Tibial nerve (tissue), 4 donors: ENCODE measurements at regions not wholly inside any gene's neighbourhood (a gene's known extent, or its start where the extent isn't known, plus 50 kb on each side); places are given as distances from the start of the nearest gene placed in this dataset.

ENCODE experiments used
- DNase-seq, 2 donors: peaks; one replicate each; pipeline ENCODE4 v3.0.0-alpha.2; 2019; ENCODE audit warnings: low spot score in 2 of 2
- H3K27ac ChIP-seq, 4 donors: fragments of 200-600 bp; sonication (generic) in 3 of 4; one replicate each; pipeline ENCODE4 v1.5.1; 2017 to 2019; ENCODE audit warnings: mild to moderate bottlenecking in 1 of 4
- H3K27me3 ChIP-seq, 2 donors: fragments of 200-600 bp; sonication (generic) in 1 of 2; one replicate each; pipeline versions ENCODE4 v1.5.1 to v1.6.0; 2017 to 2019
- H3K36me3 ChIP-seq, 3 donors: fragments of 200-600 bp; sonication (generic); one replicate each; pipeline ENCODE4 v1.5.1; 2018 to 2019
- H3K4me1 ChIP-seq, 4 donors: fragments of 200-600 bp; sonication (generic) in 3 of 4; one replicate each; pipeline ENCODE4 v1.5.1; 2017 to 2019
- H3K4me3 ChIP-seq, 4 donors: fragments of 200-600 bp; sonication (generic) in 3 of 4; one replicate each; pipeline ENCODE4 v1.5.1; 2017 to 2019; ENCODE audit warnings: mild to moderate bottlenecking in 1 of 4, moderate library complexity in 1 of 4
- H3K9me3 ChIP-seq, 4 donors: fragments of 200-600 bp; sonication (generic) in 3 of 4; one replicate each; pipeline ENCODE4 v1.5.1; 2017 to 2019
- CTCF ChIP-seq, 5 experiments: fragments of 200-600 bp in 3 of 5; fragments of 450-650 bp in 2 of 5; sonication (generic) in 3 of 5; IDR thresholded peaks; one replicate each; pipeline ENCODE4 v1.5.1; 2016 to 2019; ENCODE audit warnings: antibody characterized with exemption in 5 of 5, mild to moderate bottlenecking in 3 of 5, moderate library complexity in 2 of 5
- EP300 ChIP-seq, 2 donors: sonication (generic); formaldehyde crosslinking; IDR thresholded peaks; one replicate each; pipeline ENCODE4 v1.6.1; 2017; ENCODE audit warnings: antibody characterized with exemption in 2 of 2, mild to moderate bottlenecking in 1 of 2
- POLR2A ChIP-seq, 2 donors: fragments of 450-650 bp; IDR thresholded peaks; one replicate each; pipeline ENCODE4 v1.6.1; 2017; ENCODE audit warnings: antibody characterized with exemption in 2 of 2, mild to moderate bottlenecking in 2 of 2, moderate library complexity in 2 of 2
- whole genome bisulfite sequencing, 2 donors: methylation state at CpG; one replicate each; pipeline ENCODE4 v1.1.5; 2018; 5-methylcytosine and 5-hydroxymethylcytosine counted together

- Histone ChIP-seq H3K9me3 (no peaks in the 10 kb centered on the region), H3K4me1 (peaks cover 0 to 33% (median 0%) of the 10 kb centered on the region in 4 donors), H3K36me3 (no peaks in the 10 kb centered on the region), H3K4me3 (no peak overlapping the region), H3K27me3 (peaks cover 0 to 46% of the 10 kb centered on the region in 2 donors), H3K27ac (peak overlapping the region in 1 of 4 donors; percentile 77)
- WGBS, 2 donors = 71 to 91% methylated on average over 17 to 38 of the region's 41 CpGs
- no peak for DNase-seq
- TF ChIP-seq EP300 (IDR thresholded peaks at IDR 0.05) (no peak), CTCF (IDR thresholded peaks at IDR 0.05) (no peak), POLR2A (IDR thresholded peaks at IDR 0.05) (no peak)
Observed at GRCh38 chrX:40156470-40157227, 58.9 kb upstream of the BCOR start.

DNA sequence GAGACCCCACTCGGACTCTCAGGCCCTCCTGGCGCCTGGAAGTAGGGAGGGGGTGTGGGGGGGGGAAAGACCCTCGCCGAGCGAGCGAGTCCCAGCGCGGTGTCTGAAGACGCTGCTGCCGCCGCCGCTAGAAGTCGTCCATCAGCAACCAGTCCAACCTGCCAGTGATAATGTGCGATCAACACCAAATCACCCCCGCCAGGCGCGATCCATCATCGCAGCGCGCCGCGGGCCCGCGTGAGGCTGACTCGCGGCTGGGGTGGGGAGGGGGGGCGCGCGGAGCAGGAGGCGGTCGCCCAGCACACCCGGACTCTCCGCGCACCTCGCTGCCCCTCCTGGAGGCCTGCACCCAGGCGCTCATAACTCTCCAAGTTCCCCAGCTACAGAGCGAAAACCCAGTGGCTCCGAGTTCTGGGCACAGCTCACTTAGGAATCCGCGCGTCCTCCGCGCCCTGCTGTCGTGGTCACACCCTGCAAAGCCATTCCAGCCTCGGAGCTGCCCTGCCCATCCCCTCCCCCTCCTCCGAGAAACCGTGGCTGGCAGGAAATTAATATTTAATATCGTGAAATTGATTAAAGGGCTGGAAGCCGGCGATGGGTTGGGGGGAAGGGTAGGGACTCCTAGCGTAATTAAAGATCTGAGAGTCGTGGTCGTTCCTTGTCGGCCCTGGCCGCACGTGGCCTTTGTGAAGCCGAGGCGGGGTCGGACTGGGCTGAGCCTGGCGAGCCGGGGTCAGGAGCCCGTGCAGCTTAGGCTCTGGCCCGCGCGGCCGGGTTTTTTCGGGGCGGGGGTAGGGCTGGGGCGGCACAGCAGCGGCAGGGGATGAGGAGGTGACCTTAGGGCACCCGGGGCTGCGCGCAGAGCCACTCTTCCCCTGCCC lies 58.1 kb upstream of the BCOR start:
- 33 to 59% methylated on average over 19 to 66 of the region's 73 CpGs for WGBS, 2 donors
- peaks cover 0 to 35% (median 0%) of the 10 kb centered on the region in 4 donors for H3K4me1 ChIP-seq
- no peaks in the 10 kb centered on the region for H3K9me3 ChIP-seq
- peak overlapping the region; percentile 20 to 55 (median 54) for H3K4me3 ChIP-seq
- no peak for DNase-seq
- no peaks in the 10 kb centered on the region for H3K36me3 ChIP-seq
- peak overlapping the region in 3 of 4 donors; percentile 65 to 77 (median 70) for H3K27ac ChIP-seq
- peaks cover 0 to 53% of the 10 kb centered on the region in 2 donors for H3K27me3 ChIP-seq
- TF ChIP-seq EP300 (IDR thresholded peaks at IDR 0.05) (no peak), POLR2A (IDR thresholded peaks at IDR 0.05) (no peak), CTCF (IDR thresholded peaks at IDR 0.05) (no peak)

GRCh38 chrX:40154853-40155588 lies 57.3 kb upstream of the BCOR start:
- Histone ChIP-seq H3K9me3 (no peaks in the 10 kb centered on the region), H3K4me1 (peaks cover 0 to 35% (median 0%) of the 10 kb centered on the region in 4 donors), H3K36me3 (no peaks in the 10 kb centered on the region), H3K4me3 (peak overlapping the region; percentile 20 to 55 (median 54)), H3K27ac (peak overlapping the region in 3 of 4 donors; percentile 65 to 77 (median 70)), H3K27me3 (peaks cover 0 to 55% of the 10 kb centered on the region in 2 donors)
- WGBS, 2 donors = 0 to 10% methylated on average over 26 to 34 of the region's 72 CpGs
- peak in 1 of 2 donors; percentile 80 for DNase-seq
- TF ChIP-seq CTCF (IDR thresholded peaks at IDR 0.05) = no peak
- peak in 1 of 2 donors; percentile 78 for TF ChIP-seq EP300 (IDR thresholded peaks at IDR 0.05)
- no peak for TF ChIP-seq POLR2A (IDR thresholded peaks at IDR 0.05)

GRCh38 chrX:40154250-40154852 lies 56.6 kb upstream of the BCOR start:
- DNase-seq = no peak

More at GRCh38 chrX:40154250-40154852, 56.6 kb upstream of the BCOR start:
- 0 to 9% methylated on average over 33 to 38 of the region's 38 CpGs for WGBS, 2 donors
- H3K9me3 ChIP-seq = no peaks in the 10 kb centered on the region
- TF ChIP-seq CTCF (IDR thresholded peaks at IDR 0.05) (peak in 1 of 5 experiments; percentile 4), EP300 (IDR thresholded peaks at IDR 0.05) (no peak)
- no peaks in the 10 kb centered on the region for H3K36me3 ChIP-seq
- peak overlapping the region in 3 of 4 donors; percentile 65 to 77 (median 70) for H3K27ac ChIP-seq
- H3K4me3 ChIP-seq = peak overlapping the region; percentile 28 to 55 (median 54)
- peaks cover 0 to 59% of the 10 kb centered on the region in 2 donors for H3K27me3 ChIP-seq
- H3K4me1 ChIP-seq = peaks cover 0 to 35% (median 0%) of the 10 kb centered on the region in 4 donors
